Gastrocnemius medialis (tissue), 4 donors: ENCODE measurements at regions not wholly inside any gene's neighbourhood (a gene's known extent, or its start where the extent isn't known, plus 50 kb on each side); places are given as distances from the start of the nearest gene placed in this dataset.
A peak's percentile ranks its signal among the peaks of the same experiment; 100 is the strongest.

ENCODE experiments used
- ATAC-seq, 2 donors: fragments of 150-250 bp; one replicate each; pipeline ENCODE4 v1.9.1; 2016
- DNase-seq, 2 donors: peaks; one replicate each; pipeline ENCODE4 v3.0.0-alpha.2; 2019
- H3K27ac ChIP-seq, 4 donors: fragments of 200-600 bp; sonication (generic); 1 replicate in 1 of 4; 2 replicates in 3 of 4; pipeline ENCODE4 v1.5.1; 2016 to 2018; ENCODE audit warnings: mild to moderate bottlenecking in 2 of 4, moderate library complexity in 1 of 4
- H3K27me3 ChIP-seq, 3 donors: fragments of 200-600 bp; sonication (generic) in 2 of 3; 1 replicate in 1 of 3; 2 replicates in 2 of 3; pipeline versions ENCODE4 v1.5.1 to v1.6.0; 2016 to 2019; ENCODE audit warnings: mild to moderate bottlenecking in 1 of 3, moderate library complexity in 1 of 3
- H3K36me3 ChIP-seq, 2 donors: fragments of 200-600 bp; sonication (generic) in 1 of 2; one replicate each; pipeline ENCODE4 v1.5.1; 2017 to 2018
- H3K4me1 ChIP-seq, 2 donors: fragments of 200-600 bp; sonication (generic) in 1 of 2; one replicate each; pipeline ENCODE4 v1.5.1; 2016 to 2017; ENCODE audit warnings: mild to moderate bottlenecking in 2 of 2
- H3K4me3 ChIP-seq, 4 donors: fragments of 200-600 bp; sonication (generic) in 3 of 4; 1 replicate in 1 of 4; 2 replicates in 3 of 4; pipeline ENCODE4 v1.5.1; 2016 to 2019; ENCODE audit warnings: mild to moderate bottlenecking in 2 of 4
- H3K9me3 ChIP-seq, 3 donors: fragments of 200-600 bp; sonication (generic) in 2 of 3; 1 replicate in 1 of 3; 2 replicates in 2 of 3; pipeline ENCODE4 v1.5.1; 2016 to 2019
- POLR2A ChIP-seq, 2 donors: fragments of 450-650 bp; IDR thresholded peaks; one replicate each; pipeline ENCODE4 v1.6.1; 2017; ENCODE audit warnings: antibody characterized with exemption in 2 of 2, mild to moderate bottlenecking in 2 of 2, moderate library complexity in 2 of 2
- in situ Hi-C, 4 donors: fragments of 200-750 bp; cut with MboI; loops; one replicate each; pipeline versions ENCODE4 v1.15.0 to v1.8.0; 2017; ENCODE audit warnings: low sequenced_read_pairs in 4 of 4
- intact Hi-C: fragments of 100-400 bp; cut with DNase I; formaldehyde crosslinking; loops from one replicate; pipeline ENCODE4 v1.15.1; 2023; ENCODE audit warnings: low total_unique reads
- TF ChIP-seq, protein P1 (sequence below), 5 experiments: fragments of 450-650 bp in 3 of 5; fragments of 200-600 bp in 2 of 5; sonication (generic) in 2 of 5; IDR thresholded peaks in 4 of 5; conservative IDR thresholded peaks in 1 of 5; 1 replicate in 4 of 5; 2 replicates in 1 of 5; pipeline ENCODE4 v1.5.1; 2016 to 2019; ENCODE audit warnings: antibody characterized with exemption in 5 of 5, mild to moderate bottlenecking in 3 of 5, moderate library complexity in 3 of 5

DNA sequence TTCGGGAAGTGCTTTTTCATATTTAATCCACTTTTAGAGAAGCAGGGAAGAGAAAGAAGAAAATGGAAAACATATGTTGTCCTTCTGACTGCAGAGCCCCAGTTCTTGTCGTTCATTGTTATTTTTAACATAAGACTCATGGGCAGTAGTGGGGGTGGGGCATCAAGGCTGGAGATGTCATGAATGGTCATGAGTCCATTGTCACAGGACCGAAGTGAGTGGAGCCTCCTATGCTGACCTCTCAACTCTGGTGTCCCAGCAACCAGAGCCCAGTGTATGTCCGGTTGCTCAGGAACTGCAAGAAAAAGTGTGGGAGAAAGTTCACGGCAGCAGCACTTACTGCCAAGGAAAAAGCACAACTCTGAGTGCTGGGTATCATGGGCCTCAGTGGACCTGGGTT lies 108.6 kb downstream of the BANF2 start:
- Histone ChIP-seq H3K9me3 (no peaks in the 10 kb centered on the region), H3K36me3 (no peaks in the 10 kb centered on the region), H3K4me1 (peaks cover 14 to 20% of the 10 kb centered on the region in 2 donors), H3K27me3 (no peaks in the 10 kb centered on the region), H3K4me3 (no peak overlapping the region), H3K27ac (peak overlapping the region in 3 of 4 donors; percentile 24 to 67 (median 53))
- peak; percentile 20 to 52 for DNase-seq
- intact Hi-C loops, result no loop called here
- peak; percentile 37 to 42 for ATAC-seq
- no peak for TF ChIP-seq POLR2A (IDR thresholded peaks at IDR 0.05)
- TF ChIP-seq, protein P1, sequence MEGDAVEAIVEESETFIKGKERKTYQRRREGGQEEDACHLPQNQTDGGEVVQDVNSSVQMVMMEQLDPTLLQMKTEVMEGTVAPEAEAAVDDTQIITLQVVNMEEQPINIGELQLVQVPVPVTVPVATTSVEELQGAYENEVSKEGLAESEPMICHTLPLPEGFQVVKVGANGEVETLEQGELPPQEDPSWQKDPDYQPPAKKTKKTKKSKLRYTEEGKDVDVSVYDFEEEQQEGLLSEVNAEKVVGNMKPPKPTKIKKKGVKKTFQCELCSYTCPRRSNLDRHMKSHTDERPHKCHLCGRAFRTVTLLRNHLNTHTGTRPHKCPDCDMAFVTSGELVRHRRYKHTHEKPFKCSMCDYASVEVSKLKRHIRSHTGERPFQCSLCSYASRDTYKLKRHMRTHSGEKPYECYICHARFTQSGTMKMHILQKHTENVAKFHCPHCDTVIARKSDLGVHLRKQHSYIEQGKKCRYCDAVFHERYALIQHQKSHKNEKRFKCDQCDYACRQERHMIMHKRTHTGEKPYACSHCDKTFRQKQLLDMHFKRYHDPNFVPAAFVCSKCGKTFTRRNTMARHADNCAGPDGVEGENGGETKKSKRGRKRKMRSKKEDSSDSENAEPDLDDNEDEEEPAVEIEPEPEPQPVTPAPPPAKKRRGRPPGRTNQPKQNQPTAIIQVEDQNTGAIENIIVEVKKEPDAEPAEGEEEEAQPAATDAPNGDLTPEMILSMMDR (IDR thresholded peaks at IDR 0.05 in 4 of 5, conservative IDR thresholded peaks at IDR 0.05 in 1 of 5), result no peak
- in situ Hi-C loops, result no loop called here

DNA sequence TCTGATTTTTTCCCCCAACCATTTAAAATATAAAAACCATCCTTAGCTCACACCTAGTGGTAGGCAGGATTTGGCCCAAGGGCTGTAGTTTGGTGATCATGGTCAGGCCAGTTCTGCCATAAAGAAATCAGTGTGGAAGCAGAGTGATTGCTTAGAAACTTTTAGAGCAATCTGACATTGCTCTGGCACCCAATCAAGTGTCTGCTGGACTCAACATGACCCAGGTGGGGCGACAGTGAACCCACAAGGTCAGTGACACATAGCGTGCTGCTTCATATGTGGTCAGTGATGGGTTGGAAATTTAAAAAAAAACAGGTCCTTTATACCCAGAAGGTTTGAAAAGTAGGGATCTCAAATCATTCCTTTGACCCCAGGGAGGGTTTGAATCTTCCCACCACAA lies 107.9 kb downstream of the BANF2 start:
- no peak overlapping the region for H3K4me3 ChIP-seq
- peak overlapping the region; percentile 53 to 67 (median 59) for H3K27ac ChIP-seq
- peaks cover 14 to 20% of the 10 kb centered on the region in 2 donors for H3K4me1 ChIP-seq
- H3K9me3 ChIP-seq, result no peaks in the 10 kb centered on the region
- H3K36me3 ChIP-seq, result no peaks in the 10 kb centered on the region
- DNase-seq (no peak), ATAC-seq (no peak)
- no peaks in the 10 kb centered on the region for H3K27me3 ChIP-seq
- TF ChIP-seq, protein P1 (IDR thresholded peaks at IDR 0.05 in 4 of 5, conservative IDR thresholded peaks at IDR 0.05 in 1 of 5), result no peak
- TF ChIP-seq POLR2A (IDR thresholded peaks at IDR 0.05), result no peak
- intact Hi-C loops, result no loop called here
- in situ Hi-C loops, result no loop called here

DNA sequence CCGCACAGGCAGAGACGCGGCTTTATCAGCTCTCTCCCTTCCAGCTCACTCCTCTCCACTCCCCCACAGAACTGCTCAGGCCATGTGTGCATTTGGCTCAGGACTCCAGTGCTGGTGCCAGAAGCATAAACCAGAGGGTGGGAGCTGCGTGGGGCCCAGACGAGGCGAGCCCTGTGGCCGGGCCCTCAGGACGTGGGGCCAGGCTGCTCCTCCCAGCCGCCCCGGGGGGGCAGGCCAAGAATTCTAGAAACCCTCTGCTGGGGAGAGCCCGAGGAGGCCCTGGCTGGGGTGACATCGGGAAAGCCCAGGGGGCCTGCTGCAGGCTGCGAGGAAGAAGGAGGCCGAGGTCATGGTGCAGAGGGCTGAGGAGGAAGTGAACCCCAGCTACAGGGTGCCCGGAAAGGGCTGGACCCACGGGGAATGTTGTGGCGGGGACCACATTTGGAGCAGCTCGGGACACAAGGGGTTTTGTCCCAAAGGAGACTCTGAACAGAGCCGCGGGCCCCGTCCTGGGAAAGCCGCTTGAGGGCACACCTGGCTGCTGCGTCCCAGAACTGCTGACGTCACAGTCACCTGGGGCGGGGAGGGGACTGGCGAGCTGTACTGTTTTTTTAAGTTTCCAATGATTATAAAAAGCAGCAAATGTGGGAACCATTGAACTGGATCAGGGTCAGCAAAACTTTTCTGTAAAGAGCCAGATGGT lies 107.1 kb downstream of the BANF2 start:
- intact Hi-C loops, result loop anchor here (1.0 kb wide), 1 partner anchor 90 kb away; no protein-coding TSS in a partner anchor

DNA sequence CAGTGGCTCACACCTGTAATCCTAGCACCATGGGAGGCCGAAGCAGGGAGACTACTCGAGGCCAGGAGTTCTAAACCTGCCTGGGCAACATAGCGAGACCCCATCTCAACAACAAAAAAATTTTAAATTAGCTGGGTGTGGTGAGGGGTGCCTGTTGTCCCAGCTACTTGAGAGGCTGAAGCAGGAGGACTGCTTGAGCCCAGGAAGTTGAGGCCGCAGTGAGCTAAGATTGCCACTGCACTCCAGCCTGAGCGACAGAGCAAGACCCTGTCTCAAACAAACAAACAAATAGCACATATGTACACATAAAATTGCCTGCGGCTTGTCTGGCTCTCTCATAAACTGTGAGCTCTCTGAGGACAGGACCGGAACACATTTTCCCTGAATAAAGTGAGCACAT lies 106.3 kb downstream of the BANF2 start:
- peaks cover 14 to 20% of the 10 kb centered on the region in 2 donors for H3K4me1 ChIP-seq
- H3K36me3 ChIP-seq, result no peaks in the 10 kb centered on the region
- H3K27ac ChIP-seq, result peak overlapping the region; percentile 43 to 63 (median 54)
- TF ChIP-seq POLR2A (IDR thresholded peaks at IDR 0.05), result no peak
- TF ChIP-seq, protein P1 (IDR thresholded peaks at IDR 0.05 in 4 of 5, conservative IDR thresholded peaks at IDR 0.05 in 1 of 5), result no peak
- H3K27me3 ChIP-seq, result no peaks in the 10 kb centered on the region
- DNase-seq (no peak), ATAC-seq (no peak)
- H3K9me3 ChIP-seq, result no peaks in the 10 kb centered on the region
- no peak overlapping the region for H3K4me3 ChIP-seq
- intact Hi-C loops (loop anchor here (1.0 kb wide), 1 partner anchor 91 kb away; no protein-coding TSS in a partner anchor), in situ Hi-C loops (no loop called here)

More for the DNA sequence above, 107.1 kb downstream of the BANF2 start:
- in situ Hi-C loops, result no loop called here
- Histone ChIP-seq H3K27me3 (no peaks in the 10 kb centered on the region), H3K36me3 (no peaks in the 10 kb centered on the region), H3K9me3 (no peaks in the 10 kb centered on the region), H3K4me1 (peaks cover 14 to 20% of the 10 kb centered on the region in 2 donors), H3K27ac (peak overlapping the region; percentile 53 to 67 (median 59)), H3K4me3 (peak overlapping the region in 2 of 4 donors; percentile 24 to 37)
- ATAC-seq (peak in 1 of 2 donors; percentile 32), DNase-seq (peak; percentile 10 to 33)
- TF ChIP-seq, protein P1 (IDR thresholded peaks at IDR 0.05 in 4 of 5, conservative IDR thresholded peaks at IDR 0.05 in 1 of 5), result no peak
- TF ChIP-seq POLR2A (IDR thresholded peaks at IDR 0.05), result no peak
